GM18505 (cell line): ENCODE measurements at regions not wholly inside any gene's neighbourhood (a gene's known extent, or its start where the extent isn't known, plus 50 kb on each side); places are given as distances from the start of the nearest gene placed in this dataset.
"Not testable (repeated sequence)": the region's sequence is repeated elsewhere in the genome, so short reads cannot be mapped to it uniquely, and the experiment has no call there.

Experiments
- ATAC-seq: cut with Tn5 transposase; IDR thresholded peaks from one replicate; pipeline ENCODE4 v1.9.1; 2021; ENCODE audit not compliant: unreplicated experiment
- POLR2A ChIP-seq: IDR thresholded peaks from 4 replicates; pipeline ENCODE4 v1.6.1; 2011; ENCODE audit warnings: borderline replicate concordance; ENCODE audit not compliant: insufficient read depth, insufficient read length; ENCODE audit errors: extremely low read depth

- ATAC-seq: no peak
- no peak for TF ChIP-seq POLR2A
Observed at GRCh38 chr5:13188371-13188770, 756.1 kb downstream of the DNAH5 start.

DNA sequence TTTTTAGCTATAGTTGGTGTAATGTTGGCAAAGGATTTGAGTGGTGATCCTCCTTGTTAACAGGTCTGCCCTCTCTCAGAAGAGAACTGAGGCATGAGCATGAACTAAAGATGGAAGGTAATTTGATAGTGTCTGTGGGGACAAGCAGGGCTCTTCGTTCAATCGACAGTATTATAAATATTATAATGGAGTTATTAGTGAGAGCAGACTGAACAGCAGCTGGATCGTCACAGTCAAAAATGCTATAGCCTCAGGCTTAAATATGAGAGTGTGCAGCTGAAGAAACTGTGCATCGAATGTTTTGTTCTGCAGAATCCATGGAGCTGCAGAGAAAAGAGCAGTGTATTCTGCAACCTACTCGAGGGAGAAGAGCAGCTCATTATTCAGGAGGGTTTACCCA, 757.3 kb downstream of the DNAH5 start:
- TF ChIP-seq POLR2A: no peak
- ATAC-seq: no peak

DNA sequence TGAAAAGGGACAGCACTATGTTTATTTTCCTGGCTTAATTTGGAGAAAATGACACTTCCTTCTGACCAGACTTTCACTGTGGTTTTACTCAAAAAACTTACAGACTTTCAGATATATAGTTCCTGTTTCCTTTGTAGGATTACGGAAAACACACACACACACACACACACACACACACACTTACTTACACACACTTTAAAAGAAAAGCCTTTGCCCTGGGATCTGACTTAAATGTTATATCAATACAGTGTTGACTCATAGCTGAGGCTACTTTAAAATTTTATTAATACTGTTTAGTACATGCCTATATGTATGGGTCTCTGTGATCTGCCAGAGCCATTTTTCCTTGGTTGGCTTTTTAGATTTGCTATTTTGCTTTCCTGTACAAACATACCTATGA, 758.3 kb downstream of the DNAH5 start:
- ATAC-seq: no peak
- no peak for TF ChIP-seq POLR2A

GRCh38 chr5:13179407-13180087, 764.9 kb downstream of the DNAH5 start:
- no peak for TF ChIP-seq POLR2A
- no peak for ATAC-seq

- TF ChIP-seq POLR2A: no peak
- ATAC-seq: no peak
Observed at GRCh38 chr5:13143630-13144029, 800.9 kb downstream of the DNAH5 start.

DNA sequence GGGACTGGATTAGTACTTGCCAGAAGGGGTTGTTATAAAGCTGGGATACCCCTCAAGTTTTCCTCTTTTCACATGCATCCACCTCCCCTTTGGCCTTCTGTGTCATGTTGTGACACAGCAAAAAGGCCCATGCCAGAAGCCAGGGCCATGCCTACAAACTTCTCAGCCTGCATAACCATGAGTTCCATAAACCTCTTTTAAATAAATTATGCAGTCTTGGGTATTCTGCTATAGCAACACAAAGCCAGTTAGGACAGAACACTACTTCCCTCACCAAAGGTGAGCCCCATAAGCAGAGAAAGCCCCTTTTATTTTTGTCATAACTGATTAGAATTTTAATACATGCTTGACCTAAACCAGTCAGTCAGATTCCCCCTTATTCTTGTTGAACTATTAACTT, 801.3 kb downstream of the DNAH5 start:
- no peak for ATAC-seq

DNA sequence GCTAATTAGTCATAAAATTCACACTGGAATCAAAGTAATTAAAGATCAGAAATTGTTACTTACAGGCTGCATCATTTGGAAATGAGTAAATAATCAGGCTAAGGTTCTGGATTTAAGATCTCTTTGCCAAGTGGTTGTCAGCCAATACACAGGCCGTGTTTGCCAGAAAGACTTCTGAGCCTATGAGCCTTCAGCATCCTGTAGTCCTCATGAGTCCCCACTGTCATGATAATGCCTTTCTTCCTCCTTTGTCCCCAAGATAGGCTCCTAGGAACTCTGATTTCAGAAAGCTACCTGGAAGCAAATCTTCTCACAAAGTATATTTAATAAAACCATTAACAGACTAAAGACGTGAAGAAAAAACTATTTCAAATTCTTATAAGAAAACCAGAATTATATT, 810.5 kb downstream of the DNAH5 start:
- no peak for ATAC-seq
- TF ChIP-seq POLR2A: no peak

More for the DNA sequence above, 801.3 kb downstream of the DNAH5 start:
- no peak for TF ChIP-seq POLR2A

GRCh38 chr5:13115476-13115875, 829.0 kb downstream of the DNAH5 start:
- no peak for ATAC-seq
- no peak for TF ChIP-seq POLR2A

- ATAC-seq: no peak
- no peak for TF ChIP-seq POLR2A
Observed at GRCh38 chr5:13108265-13108664, 836.2 kb downstream of the DNAH5 start.

DNA sequence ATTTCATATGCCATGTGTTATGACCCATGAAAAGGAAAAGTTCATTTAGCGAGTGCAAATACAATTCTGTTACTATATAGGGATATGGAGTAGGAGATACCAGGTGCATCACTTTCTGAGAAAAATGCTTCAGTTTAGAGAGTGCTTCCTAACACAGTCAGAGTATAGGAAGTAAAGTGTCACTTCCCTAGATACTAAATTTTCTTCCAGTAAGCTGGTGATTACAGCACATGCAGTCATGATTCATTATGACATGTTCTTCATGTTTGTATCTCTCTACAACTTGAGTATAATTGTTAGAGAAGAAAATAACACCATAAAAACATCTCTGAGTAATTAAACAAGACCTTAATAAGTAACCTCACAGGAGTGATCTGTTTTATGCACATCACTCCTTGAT, 837.0 kb downstream of the DNAH5 start:
- no peak for ATAC-seq
- TF ChIP-seq POLR2A: no peak

GRCh38 chr5:13081116-13081515, 863.4 kb downstream of the DNAH5 start:
- no peak for ATAC-seq
- no peak for TF ChIP-seq POLR2A

- not testable (repeated sequence) for ATAC-seq
Observed at GRCh38 chr5:13072936-13073335, 871.6 kb downstream of the DNAH5 start.

DNA sequence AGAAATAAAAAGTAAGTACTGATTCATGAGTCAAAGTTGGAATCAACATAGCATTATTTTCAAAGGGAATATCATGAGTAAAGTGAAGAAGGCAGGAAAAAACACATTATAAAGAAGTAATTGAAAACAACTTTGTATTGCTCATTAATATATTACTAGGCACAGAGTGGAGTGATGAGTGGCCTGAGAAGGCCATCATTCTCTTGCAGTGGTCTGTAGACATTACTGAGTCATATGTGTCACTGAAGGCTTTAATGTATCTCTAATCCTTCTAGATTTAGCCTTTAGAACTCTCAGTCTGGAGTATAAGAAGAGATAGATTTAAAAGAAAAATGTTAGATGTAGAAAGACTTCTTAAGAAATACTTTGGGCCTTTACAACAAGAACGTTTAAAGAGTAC, 881.4 kb downstream of the DNAH5 start:
- no peak for ATAC-seq
- TF ChIP-seq POLR2A: no peak

DNA sequence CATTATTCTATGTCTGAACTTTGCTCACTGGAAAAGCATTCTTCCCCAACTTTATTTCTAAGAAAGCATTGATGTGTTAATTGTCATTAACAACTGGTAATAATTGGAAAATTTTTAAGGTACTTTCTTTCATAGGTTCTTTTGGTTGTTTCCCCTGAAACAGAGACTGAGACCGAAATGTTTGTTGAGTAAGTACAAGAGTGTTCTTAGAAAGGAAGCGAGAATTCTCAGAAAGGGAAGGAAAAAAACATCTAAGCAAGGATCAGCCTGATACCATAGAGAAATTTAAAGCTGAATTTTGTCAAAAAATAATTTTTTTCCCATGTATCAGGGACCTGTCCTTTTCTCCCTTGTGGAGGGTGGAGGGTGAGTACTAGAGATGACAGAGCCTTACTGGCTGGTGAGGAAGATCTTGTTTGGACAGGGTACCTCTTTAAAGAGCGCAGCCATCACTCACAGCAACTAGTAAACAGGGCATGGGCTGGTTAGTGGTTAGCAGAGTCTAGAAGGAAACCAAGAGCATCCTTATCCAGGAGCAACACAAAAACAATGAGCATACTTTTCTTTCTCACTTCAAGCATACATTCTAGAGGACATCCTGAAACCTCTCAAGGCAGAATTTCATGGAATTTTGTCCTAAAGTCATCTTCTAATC, 898.5 kb downstream of the DNAH5 start:
- no peak for TF ChIP-seq POLR2A
- ATAC-seq: no peak
